NCI-H1105 treated with DMSO at 0.1 percent for 48 hours (cell line): ENCODE measurements at regions not wholly inside any gene's neighbourhood (a gene's known extent, or its start where the extent isn't known, plus 50 kb on each side); places are given as distances from the start of the nearest gene placed in this dataset.

Source experiments
- DNase-seq: peaks from one replicate; lab custom pipeline; 2025; lab: John Stamatoyannopoulos, UW

DNA sequence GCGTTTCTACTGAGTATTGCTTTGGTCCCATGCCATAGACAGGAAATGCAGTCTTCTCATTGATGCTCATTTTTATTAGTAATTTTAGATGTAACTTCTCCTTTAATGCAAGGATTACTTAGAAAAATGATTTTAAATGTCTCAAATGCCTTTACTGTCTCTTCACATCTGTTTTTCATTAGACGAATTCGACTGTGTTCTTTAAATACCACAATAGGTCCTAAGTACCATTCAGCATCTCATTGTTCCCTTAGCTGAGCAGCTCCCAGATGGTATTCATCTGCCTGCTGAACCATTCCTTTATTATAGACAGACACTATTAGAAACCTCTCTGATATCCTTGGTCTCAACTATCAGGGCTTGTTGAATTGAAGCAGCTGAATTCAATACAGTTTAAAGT, 113.6 kb downstream of the LSMEM1 start:
- DNase-seq = no peak

DNA sequence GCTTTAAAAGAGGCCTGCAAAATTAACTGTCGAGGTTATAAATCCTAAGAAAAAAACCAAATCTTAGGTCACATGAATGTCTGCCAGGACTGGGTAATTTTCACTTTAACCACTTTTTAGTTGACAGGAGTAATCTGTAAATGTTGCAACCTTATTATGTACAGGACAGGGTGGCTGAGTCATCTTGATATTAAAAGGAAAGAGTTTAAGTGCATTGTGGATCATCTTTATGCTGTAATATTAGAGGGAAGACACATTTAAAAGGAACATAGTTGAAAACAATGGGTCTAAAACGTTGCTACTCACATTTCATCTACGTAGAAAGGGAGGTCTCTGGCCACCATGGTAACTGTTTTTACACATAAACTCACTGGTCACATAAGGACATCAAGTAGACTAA, 115.5 kb downstream of the LSMEM1 start:
- no peak for DNase-seq

DNA sequence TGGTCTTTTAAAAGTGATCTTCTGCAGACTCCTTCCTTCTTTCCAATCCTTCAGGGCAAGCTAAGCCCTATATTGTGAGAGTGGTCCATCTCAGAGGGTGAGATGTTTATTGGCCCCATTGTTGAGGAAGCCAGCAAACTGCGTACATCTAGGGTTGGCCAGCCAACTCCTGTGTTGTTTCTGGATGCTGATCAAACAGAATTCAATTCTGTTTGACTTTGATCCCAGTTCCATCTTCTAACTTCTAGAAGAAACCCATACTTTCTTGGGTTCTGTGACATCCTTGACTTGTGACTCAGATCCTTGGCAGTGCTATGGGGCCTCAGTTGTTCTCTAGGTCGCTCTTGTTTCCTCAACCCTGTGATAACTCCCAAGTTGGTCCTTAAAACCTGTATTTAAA, 116.2 kb downstream of the LSMEM1 start:
- no peak for DNase-seq

DNA sequence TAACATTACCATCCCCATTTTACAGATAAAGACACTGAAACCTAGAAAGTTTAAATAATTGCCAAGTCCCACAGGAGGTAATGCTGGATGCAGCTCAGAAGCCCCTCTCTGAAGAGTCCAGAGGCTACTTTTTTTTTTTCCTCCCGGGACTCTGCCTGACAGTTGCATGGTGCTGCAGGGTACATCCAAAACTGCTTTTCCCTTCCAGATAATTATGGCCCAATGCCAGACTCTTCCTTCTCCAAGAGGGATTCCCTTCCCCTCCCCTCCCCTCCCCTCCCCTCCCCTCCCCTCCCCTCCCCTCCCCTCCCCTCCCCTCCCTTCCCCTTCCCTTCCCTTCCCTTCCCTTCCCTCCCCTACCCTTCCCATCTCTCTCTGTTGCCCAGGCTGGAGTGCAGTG, 122.9 kb downstream of the LSMEM1 start:
- DNase-seq = no peak

DNA sequence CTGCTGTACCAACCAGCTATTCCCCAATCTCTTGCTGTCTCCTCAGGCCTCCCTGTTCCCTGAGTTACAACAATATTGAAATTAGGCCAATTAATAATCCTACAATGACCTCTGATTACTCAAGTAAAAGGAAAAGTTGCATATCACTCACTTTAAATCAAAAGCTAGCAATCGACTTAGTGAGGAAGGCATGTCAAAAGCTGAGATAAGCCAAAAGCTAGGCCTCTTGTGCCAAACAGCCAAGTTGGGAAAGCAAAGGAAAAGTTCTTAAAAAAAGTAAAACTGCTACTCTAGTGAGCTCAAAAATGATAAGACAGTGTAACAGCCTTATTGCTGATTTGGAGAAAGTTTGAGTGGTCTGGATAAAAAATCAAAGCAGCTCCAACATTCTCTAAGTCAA, 129.8 kb downstream of the LSMEM1 start:
- DNase-seq = no peak

DNA sequence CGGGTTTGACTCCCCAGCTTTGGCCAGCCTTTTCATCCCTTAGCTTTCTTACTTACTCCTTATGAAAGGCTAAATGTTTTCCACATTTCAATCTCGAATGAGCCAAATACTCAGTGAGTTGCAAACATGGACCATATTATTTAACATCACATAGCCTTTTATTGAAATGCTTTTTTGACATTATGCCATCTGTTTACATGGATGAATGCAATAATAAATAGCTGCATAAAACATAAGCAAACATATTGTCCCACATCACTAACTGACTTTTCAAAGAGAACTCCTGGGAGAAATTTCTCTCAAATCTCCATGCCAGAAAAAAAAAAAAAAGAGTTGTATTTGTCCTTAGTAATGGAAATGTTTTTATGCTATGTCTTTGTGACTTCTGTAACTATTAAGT, 134.9 kb downstream of the LSMEM1 start:
- no peak for DNase-seq

DNA sequence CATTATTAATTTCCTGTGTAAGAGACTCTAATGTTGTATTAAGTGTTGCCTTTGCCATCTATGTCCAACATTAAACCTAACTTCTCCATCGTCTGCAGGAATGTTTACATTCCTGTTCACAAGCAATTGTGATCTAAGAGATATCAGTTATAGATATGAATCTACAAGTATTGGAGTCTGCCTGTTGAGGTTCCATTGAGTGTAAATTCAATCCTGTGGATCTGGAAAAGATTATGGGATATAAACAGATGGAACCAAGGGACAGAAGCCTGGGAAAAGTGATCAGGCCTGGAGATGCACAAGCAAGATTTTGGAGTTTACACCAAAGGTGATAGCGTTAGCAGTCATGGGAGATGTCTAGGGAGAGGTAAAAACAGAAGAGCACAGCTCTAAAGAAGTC, 135.5 kb downstream of the LSMEM1 start:
- no peak for DNase-seq

DNA sequence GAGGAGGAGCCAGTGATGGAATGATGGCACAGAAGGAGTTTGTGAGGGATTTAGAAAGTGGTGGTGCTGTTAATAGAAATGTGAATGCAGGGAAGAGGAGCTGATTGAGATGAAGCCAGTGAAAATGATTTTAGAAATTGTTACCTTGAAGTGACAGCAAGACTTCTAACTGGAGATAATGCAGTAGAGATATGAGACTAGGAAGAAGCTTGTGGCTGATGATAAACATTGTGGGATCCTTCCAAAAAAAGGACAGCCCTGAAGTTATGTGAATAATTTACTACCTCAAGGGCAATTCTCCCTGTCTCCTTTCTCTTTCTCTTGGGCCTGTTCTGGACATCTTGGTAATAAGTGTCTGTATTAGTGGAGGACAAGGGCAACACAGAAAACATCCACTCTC, 138.6 kb downstream of the LSMEM1 start:
- DNase-seq = no peak

DNA sequence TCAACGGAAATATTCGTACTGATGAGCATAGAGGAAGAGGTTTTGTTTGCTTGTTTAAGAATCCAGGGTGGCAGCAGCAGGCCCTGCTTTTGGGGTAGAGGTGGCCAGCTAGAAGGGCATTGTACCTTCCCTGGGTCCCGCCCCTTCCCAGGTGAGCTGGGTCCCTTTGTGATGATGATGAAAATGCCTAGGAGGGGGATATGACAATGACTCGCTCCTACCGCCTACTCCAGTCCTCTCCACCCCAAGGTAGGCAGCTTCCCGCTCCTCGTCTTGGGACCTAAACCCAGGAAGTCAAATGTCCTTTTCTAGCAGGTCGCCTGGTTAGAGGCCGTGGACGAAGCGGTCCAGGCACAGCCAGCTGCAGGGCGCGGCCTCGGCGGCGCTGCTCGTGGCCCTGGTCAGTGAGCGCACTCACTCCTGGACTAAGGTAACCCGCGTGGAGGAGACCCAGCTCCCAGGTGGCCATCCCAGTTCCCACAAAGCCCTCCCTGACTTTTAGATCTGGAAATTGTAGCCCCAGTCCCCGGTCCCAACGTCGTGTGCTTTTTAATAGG, 141.4 kb downstream of the LSMEM1 start:
- DNase-seq = no peak

DNA sequence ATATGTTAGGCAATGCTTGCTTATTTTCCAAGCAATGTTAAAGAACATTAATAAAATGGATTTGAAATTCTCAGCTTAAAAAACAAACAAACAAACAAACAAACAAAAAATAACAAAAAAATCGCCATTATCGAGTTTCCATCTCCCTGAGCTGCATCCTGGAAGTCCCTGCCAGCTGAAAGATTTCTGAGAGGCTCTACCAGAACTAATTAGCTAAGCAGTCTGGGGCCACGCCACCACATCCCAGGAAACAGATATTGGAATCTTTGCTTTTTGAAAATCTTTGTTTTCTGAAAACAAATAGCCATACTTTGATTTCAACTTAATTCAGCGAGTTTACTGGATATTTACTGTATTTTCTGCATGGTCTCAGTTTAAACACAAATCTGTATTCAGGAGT, 143.6 kb downstream of the LSMEM1 start:
- DNase-seq = no peak

DNA sequence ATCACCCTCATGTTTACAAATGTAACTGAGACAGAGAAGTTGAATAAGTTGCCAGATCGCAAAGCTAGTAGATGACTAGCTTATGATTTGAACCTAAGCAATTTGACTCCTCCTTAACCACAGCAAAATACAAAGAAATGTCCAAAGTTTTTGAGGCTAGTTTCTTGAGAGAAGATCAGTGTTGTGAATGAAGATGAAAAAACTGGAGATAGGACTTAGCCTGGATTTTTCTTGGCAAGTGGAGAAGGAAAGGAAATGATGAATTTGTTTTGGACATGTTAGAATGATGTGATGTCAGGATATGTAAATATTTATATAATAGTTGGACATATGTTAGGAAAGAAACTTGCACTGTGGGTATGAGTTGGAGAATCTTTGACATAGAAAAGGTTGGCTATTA, 149.8 kb downstream of the LSMEM1 start:
- no peak for DNase-seq

DNA sequence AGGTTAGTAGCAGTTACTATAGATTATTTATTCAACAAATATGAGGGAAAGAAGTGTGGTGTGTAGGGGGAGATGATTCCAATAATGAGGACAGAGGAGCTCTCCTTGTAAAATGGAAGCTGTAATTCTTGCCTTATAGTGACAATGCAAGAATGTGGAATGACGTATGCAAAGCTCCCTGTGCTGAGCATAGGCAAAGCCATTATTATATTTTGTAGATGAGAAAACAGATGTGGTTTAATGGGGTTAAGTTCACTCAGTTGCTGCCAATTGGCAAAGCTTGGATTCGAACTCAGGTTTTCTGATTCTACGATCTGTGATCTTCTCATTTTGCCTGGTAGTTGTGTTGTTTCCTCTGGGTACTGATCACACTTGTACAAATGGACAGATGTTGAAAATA, 153.3 kb downstream of the LSMEM1 start:
- DNase-seq = no peak

DNA sequence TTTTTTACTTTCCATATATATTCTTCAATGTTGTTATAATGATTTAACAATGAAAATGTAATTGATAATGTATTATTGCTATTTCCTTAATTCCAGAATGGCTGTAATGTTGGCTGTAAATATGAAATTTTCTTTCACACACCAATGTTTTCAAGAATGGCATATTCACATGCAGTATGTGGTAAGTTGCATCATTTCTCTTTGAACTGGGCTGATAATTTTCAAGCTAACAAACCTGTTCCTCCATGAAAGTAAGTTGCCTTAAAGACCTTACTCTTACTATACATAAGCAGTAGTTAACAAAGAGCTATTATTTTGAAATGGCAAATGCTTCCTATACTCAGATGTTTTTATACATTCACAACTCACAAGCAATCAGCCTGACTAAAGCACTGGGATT, 154.5 kb downstream of the TMEM168 start:
- no peak for DNase-seq

DNA sequence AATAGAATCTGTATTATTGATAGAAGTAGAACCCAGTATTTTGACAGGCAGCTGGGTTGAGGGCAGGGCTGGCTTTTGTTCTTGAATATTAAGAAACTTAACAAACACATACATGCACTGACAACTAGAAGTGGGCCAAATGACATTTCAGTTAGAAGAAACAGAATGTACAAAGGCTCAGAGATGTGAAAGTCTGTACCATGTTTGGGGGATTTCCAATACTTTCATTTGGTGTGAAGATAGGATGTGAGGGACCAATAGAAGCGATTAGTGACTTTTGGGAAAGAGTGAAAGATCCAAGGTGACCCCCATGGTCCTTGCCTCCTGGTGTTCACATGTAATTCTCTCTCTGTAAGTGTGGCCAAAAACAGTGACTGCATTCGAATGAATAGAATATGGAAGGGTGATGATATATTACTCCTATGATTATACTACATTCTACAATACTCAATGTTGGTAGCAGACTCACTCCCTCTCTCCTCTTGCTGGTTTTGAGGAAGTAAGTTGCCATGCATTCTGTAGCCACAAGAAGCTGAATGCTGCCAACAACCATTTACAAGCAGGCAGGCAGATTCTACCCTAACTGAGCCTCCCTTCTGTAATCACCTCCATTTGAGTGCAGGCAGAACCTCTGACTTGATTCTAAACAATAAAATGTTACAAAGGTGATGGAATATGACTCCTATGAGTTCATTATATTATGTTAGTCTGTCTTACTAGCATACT, 151.4 kb downstream of the TMEM168 start:
- no peak for DNase-seq

DNA sequence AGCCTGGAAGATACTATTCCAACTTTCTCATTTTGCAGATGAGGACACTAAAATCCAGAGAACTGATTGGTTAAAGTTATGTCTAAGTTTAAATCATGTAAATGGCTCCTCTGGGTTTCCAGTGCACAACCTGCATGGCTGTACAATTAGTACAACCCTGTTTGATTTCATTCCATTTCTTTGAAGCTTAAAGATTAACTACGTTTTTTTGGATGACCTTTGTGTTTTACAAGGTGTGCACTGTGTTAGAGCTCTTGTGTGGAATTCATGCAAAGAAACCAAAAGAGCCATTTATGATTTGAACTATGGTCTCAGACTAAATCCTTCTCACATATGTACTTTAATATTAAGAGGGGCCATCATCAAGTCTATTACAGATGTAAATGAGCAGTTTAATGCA, 149.5 kb downstream of the TMEM168 start:
- no peak for DNase-seq

DNA sequence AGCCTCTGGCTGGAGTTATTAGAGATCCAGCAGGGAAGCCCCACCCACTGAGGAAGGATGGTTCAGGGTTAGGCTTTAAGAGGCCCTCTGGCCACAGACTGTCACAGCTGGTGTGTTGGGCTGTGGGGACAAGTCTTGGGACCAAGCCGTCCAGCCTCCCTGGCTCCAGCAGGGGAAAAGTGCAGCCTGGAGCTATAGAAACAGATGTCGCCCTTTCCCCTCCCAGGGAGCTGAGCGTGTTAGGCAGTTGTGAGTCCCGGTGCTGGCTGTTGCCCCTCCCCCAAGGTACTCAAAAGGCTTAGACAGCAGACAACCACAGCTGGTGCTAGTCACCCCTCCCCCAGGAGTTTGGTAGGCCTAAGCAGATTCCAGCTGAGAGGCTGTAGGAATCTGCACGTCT, 143.4 kb downstream of the TMEM168 start:
- DNase-seq = no peak

DNA sequence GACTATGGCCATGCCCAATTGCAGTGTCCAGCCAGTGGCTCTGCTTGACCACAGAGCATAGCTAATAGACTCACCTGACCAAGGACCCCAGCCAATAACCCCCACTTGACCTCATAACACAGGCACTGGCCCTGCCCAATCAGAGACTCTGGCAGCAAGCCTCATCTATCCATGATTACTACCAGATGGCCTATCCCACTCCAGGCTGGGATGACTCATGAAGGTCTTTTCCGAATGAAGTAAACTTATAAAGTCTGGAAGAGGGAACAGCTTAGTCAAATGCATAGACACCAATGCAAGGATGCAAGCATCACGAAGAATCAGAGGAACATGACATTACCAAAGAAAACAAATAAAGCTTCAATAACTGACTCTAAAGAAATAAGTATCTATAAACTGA, 141.4 kb downstream of the TMEM168 start:
- no peak for DNase-seq

DNA sequence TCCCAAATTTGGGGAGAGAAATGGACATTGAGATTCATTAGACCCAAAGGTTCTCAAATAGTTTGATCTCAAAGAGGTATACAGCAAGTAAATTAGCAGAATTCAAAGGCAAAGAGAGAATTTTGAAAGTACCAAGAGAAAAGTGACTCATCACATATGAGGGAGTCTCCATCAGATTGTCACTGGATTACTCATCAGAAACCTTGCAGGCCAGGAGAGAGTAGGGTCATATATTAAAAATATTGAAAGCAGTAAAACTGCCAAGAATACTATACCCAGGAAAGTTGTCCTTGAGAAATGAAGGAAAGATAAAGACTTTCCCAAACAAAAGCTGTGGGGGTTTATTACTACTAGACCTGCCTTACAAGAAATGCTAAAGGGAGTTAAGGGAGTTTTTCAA, 140.6 kb downstream of the TMEM168 start:
- DNase-seq = no peak

DNA sequence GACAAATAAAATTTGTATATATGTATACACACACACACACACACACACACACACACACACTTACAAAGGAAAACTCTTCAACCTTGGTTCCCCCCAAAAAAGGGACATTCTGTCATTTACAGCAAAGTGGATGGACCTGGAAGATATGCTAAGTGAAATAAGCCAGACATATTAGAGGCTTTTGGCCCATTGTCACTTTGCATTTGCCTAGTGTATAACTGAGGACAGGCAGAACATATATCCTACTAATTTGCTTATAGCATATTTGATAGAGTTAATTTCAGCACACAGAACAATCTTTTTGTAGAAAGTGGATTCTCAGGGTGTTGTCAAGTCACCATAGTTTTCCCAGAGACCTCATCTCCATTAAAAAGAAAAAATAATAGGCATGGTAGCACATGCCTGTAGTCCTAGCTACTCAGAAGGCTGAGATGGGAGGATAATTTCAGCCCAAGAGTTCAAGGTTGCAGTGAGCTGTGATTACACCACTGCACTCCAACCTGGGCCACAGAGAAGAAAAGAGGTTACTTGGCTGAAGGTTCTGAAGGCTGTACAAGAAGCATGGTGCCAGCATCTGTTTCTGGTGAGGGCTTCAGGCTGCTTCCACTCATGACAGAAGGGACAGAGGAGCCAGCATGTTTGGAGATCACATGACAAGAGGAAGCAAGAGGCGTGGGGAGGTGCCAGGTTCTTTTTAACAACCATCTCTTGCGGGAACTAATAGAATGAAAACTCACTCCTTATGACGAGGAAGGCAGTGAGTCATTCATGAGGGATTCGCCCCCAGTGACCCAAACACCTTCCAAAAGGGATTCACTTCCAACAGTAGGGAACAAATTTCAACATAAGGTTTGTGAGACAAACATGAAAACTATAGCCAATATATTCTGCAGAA, 135.6 kb downstream of the TMEM168 start:
- DNase-seq = no peak

DNA sequence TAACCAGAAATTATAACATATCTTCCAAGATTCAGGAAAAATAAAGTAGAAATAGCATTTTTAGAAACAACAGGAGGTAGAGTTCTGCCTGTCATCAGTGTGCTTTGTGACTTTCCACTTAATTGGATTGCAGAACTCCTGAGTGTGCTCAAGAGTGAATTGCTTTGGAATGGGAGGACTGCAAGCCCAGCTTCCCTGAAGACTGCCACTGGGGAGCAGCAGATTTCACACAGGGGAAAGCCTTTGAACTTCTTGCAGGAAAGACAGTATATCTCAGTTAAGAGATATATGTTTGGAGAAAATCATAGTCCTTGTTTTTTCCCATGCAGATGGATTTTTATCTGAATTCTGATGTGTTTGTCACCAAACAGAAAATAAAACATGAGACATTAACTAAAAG, 124.5 kb downstream of the TMEM168 start:
- DNase-seq = no peak

DNA sequence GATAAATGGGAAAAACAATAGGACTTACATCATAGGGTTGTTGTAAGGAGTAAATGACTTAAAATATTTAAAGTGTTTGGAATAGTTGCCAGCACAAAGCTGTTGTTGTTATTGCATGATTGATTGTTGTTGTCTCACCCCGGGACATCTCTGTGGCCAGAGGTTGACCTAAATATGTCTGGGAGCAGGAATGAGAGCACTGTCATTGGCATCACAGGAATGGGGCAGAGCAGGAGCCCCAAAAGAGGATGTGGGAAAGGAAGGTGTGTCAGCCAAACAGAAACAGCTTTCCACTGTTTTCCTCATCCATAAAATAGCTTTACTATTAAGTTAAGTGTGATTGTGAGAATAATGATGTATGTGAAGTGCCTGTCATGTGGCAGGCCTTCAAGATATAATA, 121.6 kb downstream of the TMEM168 start:
- no peak for DNase-seq

DNA sequence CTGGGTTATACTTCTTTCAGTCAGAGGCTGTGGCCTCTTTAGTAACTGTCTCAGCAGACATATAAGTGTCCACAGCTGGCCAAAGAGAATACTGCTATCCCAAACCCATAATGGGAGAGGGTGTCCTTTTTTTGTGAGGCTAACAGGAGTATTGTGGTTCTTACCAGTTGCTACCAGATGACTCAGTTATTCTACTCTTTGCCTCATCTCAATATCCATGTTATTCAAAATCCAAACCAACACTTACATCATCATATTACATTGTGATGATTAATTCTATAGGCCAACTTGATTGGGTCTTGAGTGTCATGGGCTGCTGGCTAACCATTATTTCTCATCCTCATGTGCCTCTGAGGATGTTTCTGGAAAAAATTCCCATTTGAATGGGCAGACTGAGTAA, 120.9 kb downstream of the TMEM168 start:
- no peak for DNase-seq

DNA sequence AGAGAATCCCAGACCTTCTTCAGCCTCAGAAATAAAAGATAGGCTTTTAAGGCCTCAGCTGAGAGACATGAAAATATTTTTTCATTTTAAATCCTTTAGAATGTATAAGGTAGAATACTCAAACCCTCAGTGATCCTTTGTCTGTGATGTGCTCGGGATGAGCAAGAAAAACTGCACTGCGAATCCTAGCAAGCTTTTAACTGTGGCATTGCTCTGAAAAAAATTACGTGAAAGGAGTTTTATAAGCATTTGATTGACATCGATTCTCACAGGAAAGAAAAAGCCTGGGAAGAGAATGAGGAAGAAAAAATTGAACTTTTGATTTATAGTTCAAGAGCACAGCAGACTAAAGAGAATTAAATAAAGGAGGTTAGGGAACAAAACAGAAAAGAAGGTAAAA, 120.0 kb downstream of the TMEM168 start:
- no peak for DNase-seq
